ENCODE measurements at regions not wholly inside any gene's neighbourhood (a gene's known extent, or its start where the extent isn't known, plus 50 kb on each side); places are given as distances from the start of the nearest gene placed in this dataset.

DNA sequence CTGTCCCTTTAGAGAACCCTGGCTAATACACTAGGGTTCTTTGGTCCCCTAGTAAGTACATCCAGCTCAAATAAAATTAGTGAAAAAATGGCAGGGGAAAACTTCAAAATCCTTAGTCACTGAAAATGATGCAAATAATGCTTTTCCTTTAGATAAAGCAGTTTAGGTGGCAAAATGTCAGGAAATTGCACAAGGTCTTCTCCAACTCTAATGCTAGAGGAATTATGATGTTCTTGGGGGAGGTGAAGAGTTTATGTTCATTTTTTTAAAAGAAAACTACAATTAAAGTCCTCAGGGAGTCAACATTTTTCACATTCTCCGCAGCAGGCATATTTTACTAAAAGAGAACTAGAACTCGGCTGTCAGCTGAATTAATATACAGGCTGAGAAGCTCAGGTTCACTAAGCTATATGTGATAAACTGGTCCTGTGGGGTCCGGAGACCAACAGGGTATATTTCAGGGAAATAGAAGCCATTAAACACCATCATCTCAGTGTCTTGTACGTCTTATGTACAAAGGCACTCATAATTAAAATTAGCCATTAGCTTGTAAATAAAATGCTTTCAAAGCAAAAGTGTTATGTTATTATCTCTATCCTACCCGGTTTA lies 1164.7 kb upstream of the AUTS2 start:
- TF ChIP-seq EZH2 (IDR thresholded peaks at IDR 0.05; ENCODE audit: borderline replicate concordance, low read depth, low read length, poor library complexity, severe bottlenecking) (no peak), CTCF (conservative IDR thresholded peaks at IDR 0.05; ENCODE audit: low read depth, low read length) (no peak)

All from A673 (cell line).